ENCODE measurements at regions not wholly inside any gene's neighbourhood (a gene's known extent, or its start where the extent isn't known, plus 50 kb on each side); places are given as distances from the start of the nearest gene placed in this dataset.

- TF ChIP-seq POLR2A (IDR thresholded peaks at IDR 0.05; ENCODE audit: low read depth, low read length), result no peak
- TF ChIP-seq POLR2AphosphoS5 (IDR thresholded peaks at IDR 0.05; ENCODE audit: low read depth, low read length), result no peak
- TF ChIP-seq TAF1 (IDR thresholded peaks at IDR 0.05; ENCODE audit: low read depth, low read length), result no peak
- TF ChIP-seq PAX5 (IDR thresholded peaks at IDR 0.05; ENCODE audit: insufficient read depth, low read length, severe bottlenecking), result no peak
- no peak for TF ChIP-seq SPI1 (IDR thresholded peaks at IDR 0.05; ENCODE audit: low read depth, low read length)
Measured at GRCh38 chr2:134772493-134773169, 53.8 kb upstream of the TMEM163 start.

Measured in GM12891 (cell line).